Fibroblast of skin of back (primary cell): ENCODE measurements at regions not wholly inside any gene's neighbourhood (a gene's known extent, or its start where the extent isn't known, plus 50 kb on each side); places are given as distances from the start of the nearest gene placed in this dataset.
"Not testable (repeated sequence)": the region's sequence is repeated elsewhere in the genome, so short reads cannot be mapped to it uniquely, and the experiment has no call there.

ENCODE experiments used
- DNase-seq: peaks from one replicate; pipeline ENCODE4 v3.0.0-alpha.2; 2013

DNA sequence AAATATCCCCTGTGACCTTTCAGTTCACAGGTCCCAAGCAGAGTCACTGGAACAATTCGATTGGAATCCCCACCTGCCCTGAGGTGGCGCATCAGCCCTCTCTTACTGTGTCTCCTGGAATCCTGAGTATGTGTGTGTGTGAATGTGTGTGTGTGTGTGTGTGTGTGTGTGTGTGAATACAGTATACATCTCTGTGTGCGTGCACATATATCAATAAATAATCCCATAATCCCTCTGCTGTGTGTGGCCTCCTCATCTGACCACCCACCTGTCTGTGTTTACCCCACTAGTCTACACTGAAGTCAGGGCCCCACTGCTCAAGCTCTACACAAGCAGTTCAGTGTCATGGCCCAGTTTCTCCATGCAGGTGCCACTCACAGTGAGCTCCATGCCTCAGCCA lies 187.4 kb downstream of the ERCC6L2 start:
- no peak for DNase-seq

DNA sequence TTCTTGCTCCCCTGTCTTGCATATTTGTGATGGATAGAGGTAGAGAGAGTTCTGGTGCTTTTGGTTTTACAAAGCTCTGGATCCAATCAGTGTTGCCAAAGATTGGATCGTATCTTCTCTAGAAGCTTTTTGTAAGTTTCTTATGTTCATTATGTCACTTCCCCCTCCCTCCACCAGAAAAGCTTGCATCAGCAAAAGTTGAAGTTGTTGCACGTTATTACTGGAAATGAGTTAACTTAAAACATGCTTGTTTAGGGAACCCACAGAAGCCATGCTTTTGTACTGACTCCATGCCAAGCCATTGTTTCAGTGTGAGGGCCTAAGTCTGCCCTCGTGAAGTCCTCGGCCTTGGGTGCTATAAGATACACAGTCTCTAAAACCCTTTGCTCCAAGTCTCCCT lies 186.5 kb downstream of the ERCC6L2 start:
- no peak for DNase-seq

DNA sequence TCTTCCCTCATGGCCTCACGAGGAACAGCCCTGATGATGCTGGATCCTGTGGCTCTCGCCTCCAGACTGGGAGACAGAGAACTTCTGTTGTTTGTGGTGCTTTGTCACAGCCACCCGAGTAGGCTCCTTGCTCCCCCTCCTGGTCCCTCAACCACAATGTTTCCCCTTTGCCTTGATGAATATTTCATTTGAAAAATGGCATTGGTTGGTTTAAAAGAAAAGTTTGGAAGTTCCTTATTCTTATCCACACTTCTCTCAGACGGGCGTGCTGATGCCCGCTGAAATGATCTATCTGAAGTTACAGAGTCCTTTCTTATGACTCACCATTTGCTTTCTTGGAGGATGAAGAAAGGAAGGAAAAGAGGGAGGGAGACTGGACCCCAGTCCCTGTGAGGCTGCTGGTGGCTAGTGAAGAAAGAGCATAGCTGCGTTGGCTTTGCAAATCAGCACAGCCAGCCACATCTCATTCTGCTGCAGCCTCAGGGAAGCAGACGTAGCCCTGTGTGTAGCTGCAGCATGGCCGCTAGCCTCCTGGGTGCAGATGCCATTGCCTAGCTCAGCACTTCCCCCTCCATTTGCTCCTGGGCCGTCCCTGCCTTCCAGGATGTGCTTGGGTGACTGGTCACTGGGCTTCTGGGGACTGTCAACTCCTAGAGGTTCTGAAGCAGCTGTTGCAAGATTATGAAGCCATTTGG lies 185.9 kb downstream of the ERCC6L2 start:
- peak; percentile 77 for DNase-seq

DNA sequence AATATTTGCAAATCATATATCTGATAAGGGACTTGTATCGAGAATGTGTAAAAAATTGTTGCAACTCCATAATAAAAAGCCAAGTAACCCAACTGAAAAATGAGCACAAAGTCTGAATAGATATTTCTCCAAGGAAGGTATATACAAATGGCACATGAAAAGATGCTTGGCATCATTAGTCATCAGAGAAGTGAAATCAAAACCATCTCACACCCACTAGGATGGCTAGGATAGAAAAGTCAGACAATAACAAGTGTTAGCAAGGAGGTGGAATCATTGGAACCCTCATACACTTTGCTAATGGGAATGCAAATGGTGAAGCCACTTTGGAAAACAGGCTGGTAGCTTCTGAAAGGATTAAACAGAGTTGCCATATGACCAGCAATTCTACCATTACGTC lies 182.7 kb downstream of the ERCC6L2 start:
- no peak for DNase-seq

DNA sequence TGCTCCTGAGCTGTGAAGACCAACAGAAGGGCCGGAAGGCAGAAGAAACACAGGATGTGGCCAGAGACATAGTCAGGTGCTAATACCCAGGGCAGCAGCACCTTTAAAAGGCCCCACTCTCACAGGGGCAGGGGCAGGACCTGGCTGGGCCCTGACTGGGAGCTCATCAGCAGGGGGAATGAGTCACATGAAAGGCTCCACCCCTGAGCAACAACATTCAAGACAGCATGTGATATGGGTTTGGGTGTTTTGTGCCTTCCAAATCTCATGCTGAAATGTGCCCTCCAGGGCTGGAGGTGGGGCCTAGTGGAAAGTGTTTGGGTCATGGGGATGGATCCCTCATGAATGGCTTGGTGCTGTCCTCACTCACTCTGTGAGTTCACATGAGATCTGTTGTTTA lies 181.7 kb downstream of the ERCC6L2 start:
- DNase-seq, result peak; percentile 29

DNA sequence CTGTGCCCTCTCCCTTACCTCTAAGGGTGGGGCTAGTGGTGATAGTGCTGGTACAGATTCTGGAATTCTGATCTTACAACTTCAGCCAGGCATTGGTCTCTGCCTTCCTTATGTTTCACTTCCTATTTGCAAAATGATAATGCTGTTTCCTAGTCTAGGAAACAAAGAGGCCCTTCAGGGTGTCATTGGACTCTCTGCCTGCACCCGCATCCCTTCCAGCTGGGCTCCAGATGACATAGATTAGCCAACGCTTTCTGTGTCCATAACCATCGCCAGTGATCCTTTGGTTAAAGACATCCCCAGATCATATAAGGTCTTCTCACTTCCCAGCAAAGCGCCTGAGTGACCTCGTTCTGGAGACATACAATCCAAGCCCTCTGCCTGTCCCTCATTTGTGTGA lies 180.7 kb downstream of the ERCC6L2 start:
- no peak for DNase-seq

DNA sequence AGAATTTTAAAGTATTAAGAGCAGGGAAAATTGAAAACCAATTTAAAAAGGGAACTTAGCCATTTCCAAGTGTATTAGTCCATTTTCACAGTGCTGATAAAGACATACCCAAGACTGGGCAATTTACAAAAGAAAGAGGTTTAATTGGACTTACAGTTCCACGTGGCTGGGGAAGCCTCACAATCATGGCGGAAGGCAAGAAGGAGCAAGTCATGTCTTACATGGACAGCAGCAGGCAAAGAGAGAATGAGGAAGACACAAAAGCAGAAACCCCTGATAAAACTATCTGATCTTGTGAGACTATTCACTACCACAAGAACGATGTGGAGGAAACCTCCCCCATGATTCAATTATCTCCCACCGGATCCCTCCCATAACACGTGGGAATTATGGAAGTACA lies 178.8 kb downstream of the ERCC6L2 start:
- DNase-seq, result not testable (repeated sequence)

DNA sequence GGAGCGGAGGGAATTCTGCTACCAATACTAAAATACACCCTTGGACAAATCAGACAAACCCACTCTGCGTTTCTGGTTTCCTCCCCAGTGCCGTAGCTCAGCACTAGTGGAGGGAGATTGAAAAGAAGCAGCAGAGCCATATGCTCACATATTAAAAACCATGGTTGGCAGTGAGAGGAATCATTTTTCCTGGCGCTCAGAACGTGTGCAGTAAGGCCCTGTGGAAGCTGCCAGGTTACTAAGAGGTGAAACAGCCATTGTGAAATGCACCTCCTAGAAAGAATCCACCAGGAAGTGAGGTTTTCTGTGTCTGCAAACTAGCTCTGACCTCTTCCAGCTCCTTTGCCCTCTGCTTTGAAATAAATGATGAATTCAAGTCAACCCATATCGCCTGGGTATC lies 177.2 kb downstream of the ERCC6L2 start:
- DNase-seq, result no peak

DNA sequence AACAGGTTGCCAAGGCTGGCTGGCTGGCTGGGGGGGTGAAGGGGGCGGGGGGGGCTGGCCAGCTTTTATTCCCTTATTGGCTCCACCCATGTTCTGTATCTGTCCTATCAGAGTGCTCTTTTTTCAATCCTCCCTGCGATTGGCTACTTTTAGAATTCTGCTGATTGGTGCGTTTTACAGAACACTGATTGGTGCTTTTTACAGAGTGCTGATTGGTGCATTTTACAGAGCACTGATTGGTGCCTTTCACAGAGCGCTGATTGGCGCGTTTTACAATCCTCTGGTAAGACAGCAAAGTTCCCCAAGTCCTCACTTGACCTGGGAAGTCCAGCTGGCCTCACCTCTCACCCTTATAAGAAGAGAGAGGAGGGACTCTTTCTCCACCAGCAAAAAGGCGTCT lies 175.9 kb downstream of the ERCC6L2 start:
- no peak for DNase-seq

DNA sequence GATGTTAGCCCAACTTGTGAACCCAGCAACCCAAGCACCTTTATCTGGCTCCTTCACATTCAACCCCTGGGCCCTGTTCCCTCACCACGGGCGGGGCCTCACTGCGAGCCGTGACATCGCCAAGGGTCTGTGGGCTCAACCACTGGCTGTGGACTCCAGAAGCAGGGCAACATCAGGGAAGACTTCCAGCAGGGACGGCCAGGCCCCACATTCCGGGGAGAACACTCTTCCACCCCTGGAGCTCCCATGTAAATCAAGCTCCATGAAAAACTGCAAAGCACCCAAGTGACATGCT lies 175.3 kb downstream of the ERCC6L2 start:
- no peak for DNase-seq

DNA sequence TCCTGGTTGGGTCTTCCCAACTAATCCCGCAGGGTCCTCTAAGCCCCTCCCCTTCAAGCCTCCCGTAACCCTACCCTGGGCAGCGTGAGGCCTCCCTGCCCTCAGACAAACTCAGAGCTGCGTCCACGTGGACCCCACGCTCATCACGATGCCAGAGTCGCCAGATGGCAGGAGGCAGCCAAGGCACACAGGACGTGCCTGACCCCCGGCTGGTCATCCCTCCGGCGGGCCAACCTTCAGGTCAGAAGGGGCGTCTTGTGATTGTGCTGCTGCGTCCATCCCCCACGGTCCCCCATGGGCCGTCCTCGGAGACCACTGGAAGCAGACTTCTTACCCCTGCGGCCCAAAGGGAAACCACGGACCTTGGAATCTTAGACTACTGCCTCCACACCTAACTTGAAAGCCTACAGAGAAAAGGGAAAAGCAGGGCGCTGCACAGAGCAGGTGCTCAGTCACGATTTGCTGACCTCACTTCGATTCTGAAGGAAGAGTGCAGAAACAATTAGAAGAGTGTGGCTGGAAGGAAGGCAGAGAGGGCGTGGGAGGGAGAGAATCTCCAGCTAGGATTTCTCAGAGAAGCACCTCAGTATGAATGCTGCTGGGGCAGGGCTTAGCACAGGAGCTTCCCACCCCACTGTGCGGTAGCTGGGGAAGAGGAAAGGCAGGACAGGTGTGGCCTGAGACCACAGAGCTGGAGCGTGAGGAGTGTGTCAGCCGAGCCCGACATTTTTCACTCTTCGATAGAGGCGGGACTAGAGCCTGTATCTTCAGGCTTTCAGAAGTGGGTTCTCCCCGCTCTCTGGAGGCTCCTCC lies 174.8 kb downstream of the ERCC6L2 start:
- no peak for DNase-seq

DNA sequence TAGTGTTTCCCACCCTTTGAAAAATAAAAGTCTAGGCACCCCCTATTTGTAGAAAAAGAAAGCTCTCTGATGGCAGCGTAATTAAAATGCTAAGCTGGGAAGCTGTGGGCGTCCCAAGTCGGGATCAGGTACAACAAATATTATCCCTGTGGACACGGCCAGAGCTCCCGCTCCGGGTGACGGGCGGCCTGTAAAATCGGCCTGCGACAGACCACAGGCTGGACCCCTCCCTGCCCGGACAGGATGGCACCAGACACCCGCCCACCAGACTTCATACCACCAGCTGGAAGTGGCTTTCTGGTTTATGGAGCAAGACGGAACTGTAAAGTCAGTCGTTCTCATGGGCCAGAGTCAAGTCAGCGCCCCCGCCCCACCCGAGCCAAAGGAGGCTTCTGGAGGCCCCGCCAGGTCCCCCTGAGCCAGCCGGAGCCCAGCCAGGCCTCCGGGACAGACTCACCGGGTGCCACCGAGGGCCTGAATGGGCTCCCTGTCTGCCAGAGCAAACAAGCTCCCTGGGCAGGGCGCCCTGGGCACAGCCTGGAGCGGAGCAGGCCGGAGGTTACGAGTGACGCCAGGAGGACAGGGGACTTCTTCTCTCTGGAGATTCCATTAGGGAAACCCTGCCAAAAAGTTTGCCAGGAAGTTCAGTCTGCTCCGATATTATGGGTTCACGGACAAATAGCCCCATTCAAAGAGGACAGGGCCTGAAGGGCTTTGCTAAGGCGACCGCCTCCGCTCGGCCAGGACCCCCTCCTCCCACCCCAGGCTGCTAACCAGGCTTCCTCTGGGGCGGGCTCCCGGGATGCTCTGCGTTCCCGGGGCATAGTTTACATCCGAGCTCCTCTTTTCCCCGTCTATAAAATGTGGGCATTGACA lies 173.7 kb downstream of the ERCC6L2 start:
- DNase-seq, result no peak

DNA sequence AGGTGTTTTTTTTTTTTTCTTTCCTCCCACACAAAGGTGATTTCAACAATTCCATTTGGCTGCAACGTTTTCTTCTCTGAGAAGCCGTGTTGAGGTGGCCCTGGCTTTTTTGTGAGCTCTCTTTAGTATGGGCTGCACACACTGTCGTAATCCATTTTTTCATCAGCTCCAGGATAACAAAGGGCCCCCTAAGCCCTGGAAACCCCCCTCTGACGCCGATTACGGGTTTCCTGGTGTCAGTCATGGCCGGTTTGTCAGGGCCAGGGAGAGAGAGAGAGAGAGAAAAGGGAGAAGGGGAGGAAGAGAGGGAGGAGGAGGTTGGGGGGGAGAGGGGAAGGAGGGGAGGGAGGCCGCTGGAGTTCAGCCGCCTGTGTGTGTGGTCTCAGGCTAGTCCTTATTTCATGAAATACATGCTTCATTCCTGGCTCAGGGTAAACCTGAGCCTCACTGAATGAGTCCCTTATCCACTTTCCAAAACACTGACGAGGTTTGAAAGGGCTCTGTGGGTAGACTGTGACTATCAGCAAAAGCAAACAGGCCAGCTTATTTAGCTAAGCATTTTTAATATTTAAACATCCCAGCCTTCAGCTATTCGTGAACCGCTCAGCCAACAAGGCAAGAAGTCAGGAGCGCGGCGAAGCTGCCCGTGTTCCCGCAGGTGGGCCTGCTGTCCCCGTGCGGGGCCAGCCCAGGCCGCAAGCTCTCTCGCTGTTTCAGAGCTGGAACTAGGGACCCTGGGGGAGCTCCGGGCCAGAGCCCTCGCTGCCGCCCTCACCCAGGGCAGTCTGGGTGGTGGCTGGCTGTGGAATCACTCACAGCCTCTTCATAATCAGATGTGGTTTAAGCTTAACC lies 172.8 kb downstream of the ERCC6L2 start:
- peak; percentile 18 for DNase-seq

DNA sequence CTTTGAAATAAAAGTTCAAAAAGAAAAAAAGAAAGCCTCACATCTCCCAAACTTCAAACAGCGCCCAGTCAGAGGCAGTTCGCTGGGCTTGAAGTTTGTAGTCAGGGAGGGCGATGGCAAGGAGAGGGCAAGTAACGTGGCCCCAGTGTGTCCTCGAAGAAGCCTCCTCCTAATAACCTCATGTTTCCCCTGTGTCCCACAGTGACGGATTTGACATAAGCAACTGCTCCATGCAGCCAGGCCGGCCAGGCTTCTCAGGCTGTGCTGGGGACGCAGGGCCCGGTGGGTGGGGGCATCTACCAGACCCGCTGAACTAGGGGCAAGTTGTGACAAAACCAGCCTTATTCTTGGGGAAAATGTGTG lies 172.2 kb downstream of the ERCC6L2 start:
- no peak for DNase-seq

DNA sequence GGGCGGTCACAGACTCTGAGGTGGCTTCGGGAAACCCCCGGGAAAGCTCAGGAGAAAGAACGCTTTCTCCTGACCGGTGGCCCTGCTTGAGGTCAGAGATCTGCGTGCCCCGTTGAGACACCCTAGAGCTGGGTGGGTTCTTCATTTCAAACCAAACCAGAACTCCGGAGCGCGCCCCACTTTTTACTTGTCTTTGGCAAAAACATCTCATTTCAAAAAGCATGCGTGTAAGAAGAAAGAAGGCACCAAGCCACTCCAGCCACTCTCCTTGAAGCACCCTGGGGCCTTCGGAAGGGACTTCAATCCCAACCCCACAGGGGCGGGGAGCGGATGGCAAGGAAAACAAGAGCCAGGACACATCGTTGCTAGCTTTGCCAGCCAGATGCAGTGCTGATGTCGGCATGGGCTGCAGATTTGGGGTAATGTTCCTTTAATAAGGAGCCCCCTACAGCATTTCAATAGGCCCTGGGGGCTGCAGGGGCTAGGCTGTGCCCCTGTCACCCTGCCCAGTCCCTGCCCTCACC lies 171.7 kb downstream of the ERCC6L2 start:
- no peak for DNase-seq

DNA sequence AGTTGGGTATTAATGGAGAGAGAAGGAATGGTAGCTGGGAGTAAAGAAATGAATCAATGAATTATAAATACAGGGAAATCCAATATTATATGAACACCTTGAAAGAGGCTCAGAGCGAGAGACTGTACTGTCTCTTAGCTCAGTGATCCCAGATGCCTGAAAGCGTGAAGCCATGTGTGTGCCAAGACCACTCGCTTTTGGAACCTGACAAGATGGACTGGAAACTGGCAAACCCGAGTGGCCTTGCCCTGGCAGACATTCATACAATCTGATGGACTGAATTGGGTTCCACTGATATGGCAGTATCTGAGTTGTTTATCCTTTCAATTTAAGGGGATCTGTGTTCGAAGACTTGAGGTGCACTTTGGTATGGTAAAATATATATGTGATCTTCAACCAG lies 170.3 kb downstream of the ERCC6L2 start:
- DNase-seq, result no peak

DNA sequence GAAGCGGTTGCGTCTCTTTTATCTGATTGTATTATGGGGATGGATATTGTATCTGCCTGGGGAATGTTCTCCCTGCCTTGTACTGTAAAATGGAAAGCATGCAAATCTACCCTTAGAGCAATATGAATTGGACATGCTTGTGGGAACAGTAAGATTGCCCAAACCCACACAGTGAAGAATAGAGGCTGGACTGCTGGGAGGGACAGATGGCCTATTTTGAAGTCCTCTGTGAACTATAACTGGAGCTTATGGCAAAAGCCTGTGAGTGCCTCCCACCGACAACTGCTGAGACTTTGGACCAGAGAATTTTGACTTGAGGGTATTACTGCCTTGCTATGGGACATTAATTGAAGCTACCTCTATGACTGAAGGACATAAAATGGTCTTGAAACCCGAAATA lies 168.9 kb downstream of the ERCC6L2 start:
- no peak for DNase-seq

DNA sequence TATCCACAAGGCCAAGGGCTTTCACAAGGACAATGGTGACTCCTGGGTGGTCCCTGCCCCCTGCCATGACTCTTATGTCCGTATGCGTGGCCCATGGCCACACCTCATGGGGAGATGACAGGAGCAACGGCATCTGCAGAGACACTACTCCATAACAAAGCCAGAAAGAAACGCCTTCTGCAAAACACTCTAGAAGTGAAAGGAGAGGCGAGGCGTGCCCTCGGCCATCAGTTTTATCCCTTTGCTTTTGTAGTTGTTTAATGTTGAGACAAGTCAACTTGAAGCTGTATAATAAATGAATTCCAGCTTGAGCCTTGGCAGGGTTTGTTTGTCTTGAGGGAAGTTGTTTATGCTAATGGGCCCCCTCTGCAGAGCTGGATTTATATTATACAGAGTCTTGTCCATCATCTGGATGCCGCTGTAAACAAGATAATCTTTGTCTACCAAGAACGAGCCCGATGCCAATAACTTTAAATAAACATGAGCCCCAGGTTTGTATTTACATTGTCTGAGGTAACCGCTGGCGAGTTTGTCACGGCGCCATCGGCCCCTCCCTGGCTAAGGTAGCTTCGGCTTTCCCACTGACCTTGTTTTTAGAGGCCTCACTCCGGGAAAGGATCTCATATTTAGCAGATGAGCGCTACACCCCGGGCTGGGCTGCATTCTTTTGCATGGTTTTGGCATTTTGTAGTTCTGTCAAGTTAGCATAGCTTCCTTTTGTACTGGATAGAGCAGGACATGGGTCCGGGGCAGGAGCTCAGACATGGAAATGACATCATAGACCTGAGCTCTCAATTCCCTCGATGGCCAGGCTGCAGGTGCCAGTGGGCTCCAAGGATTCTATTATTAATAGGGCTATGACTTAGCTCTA lies 165.3 kb downstream of the ERCC6L2 start:
- DNase-seq, result no peak

DNA sequence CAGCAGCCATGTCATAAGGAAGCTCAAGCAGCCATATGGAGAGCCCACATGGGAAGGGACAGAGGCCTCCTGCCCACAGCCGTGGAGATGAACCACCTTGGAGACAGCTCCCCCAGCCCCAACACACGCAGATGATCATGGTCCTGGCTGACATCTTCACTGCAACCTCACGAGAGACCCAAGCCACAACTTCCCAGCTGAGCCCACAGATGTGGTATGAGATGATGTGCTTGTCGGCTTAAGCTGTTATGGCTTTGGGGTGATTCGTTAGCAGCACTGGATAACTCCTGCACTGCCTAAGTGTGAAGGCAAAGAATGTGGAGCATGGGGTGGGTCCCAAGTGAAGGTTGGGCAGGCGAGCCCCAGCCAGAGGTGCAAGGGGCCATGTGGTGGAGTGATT lies 163.4 kb downstream of the ERCC6L2 start:
- no peak for DNase-seq

DNA sequence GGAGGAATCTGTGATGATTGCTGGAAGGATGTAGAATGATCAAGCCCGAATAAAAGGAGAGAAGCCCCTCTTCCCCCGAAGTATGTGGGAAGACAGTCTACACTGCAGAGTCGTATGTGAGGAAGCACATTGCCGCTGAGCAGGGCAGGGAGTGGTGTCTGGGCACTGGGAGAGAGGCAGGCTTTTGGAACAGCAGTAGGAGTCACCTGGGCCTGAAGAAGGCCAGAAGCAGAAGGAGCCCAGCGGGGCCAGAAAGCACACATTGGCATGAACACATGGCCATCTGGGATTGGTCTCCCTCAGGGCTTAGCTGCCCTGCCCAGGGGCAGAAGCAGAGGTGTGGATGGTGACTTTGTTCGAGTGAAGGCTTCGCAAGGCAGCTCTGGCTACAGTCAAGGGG lies 162.8 kb downstream of the ERCC6L2 start:
- no peak for DNase-seq

DNA sequence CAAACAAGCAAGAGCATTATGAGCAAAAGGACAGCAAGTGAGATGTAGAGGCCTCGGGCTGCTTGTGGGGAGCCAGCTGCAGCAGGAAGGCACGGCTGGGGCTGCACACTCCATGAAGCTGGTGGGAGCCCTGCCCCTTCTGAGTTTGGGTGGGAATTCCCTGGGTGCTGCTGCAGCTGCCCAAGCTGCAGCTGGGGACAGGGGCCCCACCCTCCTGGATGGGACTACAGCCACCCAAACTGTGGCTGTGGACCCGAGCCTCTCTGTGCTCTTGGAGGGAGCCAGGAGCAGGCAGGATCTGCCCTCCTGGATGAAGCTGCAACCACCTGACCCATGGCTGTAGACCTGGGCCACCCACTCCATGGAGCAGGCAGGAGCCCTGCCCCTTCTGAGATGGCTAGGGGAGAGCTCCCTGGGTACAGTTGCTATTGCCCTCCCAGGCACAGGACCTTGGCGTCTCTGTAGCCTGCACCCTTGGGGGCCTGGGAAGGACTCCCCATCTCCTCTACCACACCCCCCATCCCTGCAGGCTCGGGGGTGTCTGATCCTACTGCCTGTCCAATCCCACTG lies 159.1 kb downstream of the ERCC6L2 start:
- no peak for DNase-seq
